DMS79 (cell line): ENCODE measurements at regions not wholly inside any gene's neighbourhood (a gene's known extent, or its start where the extent isn't known, plus 50 kb on each side); places are given as distances from the start of the nearest gene placed in this dataset.

Experiments
- DNase-seq: peaks from one replicate; lab custom pipeline; 2025; lab: John Stamatoyannopoulos, UW

GRCh38 chr1:59089036-59089798, 207.7 kb upstream of the FGGY start:
- no peak for DNase-seq

GRCh38 chr1:59089922-59090457, 206.9 kb upstream of the FGGY start:
- DNase-seq = no peak

GRCh38 chr1:59092126-59092525, 204.8 kb upstream of the FGGY start:
- DNase-seq = no peak

- DNase-seq = no peak
These were observed 202.9 kb upstream of the FGGY start for GRCh38 chr1:59094001-59094400.

GRCh38 chr1:59096501-59096900, 200.4 kb upstream of the FGGY start:
- DNase-seq = no peak

GRCh38 chr1:59098655-59099054, 198.2 kb upstream of the FGGY start:
- DNase-seq = no peak

GRCh38 chr1:59100708-59101374, 196.1 kb upstream of the FGGY start:
- DNase-seq = no peak

- no peak for DNase-seq
These were observed 195.4 kb upstream of the FGGY start for GRCh38 chr1:59101518-59101917.

- no peak for DNase-seq
These were observed 193.4 kb upstream of the FGGY start for GRCh38 chr1:59103457-59103856.

- no peak for DNase-seq
These were observed 192.6 kb upstream of the FGGY start for GRCh38 chr1:59104191-59104760.

- DNase-seq = no peak
These were observed 191.1 kb upstream of the FGGY start for GRCh38 chr1:59105548-59106507.

GRCh38 chr1:59107516-59107915, 189.4 kb upstream of the FGGY start:
- DNase-seq = no peak

- DNase-seq = no peak
These were observed 189.0 kb upstream of the FGGY start for GRCh38 chr1:59107916-59108315.

GRCh38 chr1:59108481-59109317, 188.2 kb upstream of the FGGY start:
- DNase-seq = no peak

- DNase-seq = no peak
These were observed 186.6 kb upstream of the FGGY start for GRCh38 chr1:59110271-59110670.

GRCh38 chr1:59113876-59114457, 182.9 kb upstream of the FGGY start:
- no peak for DNase-seq

- no peak for DNase-seq
These were observed 181.0 kb upstream of the FGGY start for GRCh38 chr1:59115865-59116264.

GRCh38 chr1:59116920-59117542, 179.9 kb upstream of the FGGY start:
- no peak for DNase-seq

- DNase-seq = no peak
These were observed 174.4 kb upstream of the FGGY start for GRCh38 chr1:59122527-59122926.

GRCh38 chr1:59123081-59123681, 173.7 kb upstream of the FGGY start:
- no peak for DNase-seq
